ENCODE measurements at regions not wholly inside any gene's neighbourhood (a gene's known extent, or its start where the extent isn't known, plus 50 kb on each side); places are given as distances from the start of the nearest gene placed in this dataset.

DNA sequence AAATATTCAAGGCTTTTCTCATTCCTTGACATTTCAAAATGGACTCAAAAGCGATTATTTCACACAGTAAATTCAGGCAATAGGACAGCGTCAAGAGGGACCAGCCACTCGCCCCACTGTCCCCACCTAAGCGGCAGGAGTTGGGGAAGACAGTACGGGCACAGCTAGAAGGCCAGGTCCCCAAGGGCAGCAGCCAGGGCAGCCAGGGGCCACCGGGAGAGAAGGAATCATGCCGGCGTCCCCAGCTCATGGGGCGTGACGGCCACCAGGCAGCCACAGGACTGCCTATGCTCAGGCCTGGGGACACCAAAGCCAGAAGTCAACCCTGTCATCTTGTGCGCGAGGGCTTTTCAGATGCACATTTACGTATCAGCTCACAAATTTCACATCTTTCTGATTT is 225.7 kb upstream of the PPP2R2D start:
- TF ChIP-seq, protein P1, sequence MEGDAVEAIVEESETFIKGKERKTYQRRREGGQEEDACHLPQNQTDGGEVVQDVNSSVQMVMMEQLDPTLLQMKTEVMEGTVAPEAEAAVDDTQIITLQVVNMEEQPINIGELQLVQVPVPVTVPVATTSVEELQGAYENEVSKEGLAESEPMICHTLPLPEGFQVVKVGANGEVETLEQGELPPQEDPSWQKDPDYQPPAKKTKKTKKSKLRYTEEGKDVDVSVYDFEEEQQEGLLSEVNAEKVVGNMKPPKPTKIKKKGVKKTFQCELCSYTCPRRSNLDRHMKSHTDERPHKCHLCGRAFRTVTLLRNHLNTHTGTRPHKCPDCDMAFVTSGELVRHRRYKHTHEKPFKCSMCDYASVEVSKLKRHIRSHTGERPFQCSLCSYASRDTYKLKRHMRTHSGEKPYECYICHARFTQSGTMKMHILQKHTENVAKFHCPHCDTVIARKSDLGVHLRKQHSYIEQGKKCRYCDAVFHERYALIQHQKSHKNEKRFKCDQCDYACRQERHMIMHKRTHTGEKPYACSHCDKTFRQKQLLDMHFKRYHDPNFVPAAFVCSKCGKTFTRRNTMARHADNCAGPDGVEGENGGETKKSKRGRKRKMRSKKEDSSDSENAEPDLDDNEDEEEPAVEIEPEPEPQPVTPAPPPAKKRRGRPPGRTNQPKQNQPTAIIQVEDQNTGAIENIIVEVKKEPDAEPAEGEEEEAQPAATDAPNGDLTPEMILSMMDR (IDR thresholded peaks at IDR 0.05; ENCODE audit: low read depth, low read length) = no peak
- DNase-seq (ENCODE audit: extremely low read depth, low read depth) = no peak

DNA sequence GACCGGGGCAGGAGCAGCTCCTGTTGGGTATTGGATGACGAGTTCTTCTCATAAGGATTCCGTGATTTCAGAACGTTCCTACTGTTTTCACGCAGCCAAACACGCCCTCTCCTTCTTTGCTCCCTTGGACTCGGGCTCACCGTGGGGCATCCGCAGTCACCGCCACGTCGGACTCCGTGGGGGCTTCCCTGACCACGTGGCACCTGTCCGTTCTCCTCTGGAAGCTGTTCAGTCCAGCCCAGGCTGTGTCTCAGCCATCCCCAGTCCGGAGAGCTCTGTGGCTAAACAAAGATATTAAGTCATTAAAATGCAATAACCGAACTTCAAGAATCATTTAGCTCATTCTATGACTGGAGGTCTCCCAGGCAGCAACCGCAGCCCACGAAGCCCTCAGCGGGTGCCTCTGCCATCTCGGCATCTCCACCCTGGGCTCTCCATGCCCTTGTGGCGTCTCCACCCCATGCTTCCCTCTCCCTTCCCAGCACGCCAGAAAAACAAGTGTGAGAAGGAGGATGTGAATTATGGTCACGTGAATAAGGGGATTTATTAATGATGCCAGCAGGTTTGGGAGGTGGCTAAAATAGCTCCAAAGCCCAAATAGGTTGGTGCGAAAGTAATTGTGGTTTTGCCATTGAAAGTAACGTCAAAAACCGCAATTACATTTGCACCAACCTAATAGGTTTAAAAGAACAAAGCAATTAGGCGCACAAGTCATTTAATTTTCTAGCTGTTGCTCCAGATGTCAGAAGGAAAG is 224.6 kb upstream of the PPP2R2D start:
- DNase-seq (ENCODE audit: extremely low read depth, low read depth) = no peak
- TF ChIP-seq, protein P1 (IDR thresholded peaks at IDR 0.05; ENCODE audit: low read depth, low read length) = no peak

DNA sequence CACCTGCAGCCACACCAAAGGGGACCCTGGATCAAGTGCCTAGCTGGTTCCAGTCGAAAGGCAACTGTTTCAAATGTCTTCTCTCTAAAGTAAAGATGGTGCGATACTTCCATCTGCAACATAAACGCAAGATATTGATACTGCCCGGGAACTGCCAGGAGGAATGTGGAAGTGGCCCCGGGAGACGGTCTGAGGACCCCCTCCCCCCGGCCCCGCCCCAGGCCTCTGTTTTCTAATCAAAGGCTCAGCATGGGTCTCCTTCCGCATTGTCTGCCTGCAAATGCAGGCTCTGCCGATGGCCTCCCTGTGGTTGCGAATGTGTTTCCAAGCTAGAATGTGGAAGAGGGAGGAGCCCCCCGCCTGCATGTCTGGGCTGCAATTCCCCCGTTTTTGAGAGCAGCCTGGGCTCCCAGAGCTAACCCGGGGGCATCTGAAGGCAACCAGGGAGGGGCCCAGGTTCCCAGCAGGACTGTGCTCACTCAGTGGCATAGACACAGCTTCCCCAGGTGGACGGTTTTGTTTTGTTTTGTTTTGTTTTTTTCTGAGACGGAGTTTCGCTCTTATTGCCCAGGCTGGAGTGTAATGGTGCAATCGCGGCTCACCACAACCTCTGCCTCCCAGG is 223.9 kb upstream of the PPP2R2D start:
- TF ChIP-seq, protein P1 (IDR thresholded peaks at IDR 0.05; ENCODE audit: low read depth, low read length) = no peak
- no peak for DNase-seq (ENCODE audit: extremely low read depth, low read depth)

DNA sequence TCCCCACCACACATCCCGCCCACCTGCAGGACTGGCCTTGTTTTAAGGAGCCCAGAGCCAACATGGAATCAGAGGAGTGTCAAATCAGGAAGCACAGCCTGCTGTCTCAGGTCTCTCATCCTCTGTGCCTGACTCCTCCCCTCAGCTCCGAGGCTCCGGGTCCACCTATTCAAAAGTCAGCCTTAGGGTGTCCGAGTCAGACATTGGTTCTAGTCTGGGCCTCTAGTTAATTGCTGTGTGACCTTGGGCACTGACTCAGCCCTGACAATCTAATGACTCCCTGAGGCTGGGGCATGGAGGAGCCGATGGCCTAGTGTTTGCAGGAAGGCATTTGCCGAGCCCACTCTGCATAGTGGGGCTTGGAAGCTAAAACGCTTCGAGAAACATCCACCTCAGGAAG is 223.1 kb upstream of the PPP2R2D start:
- DNase-seq (ENCODE audit: extremely low read depth, low read depth) = no peak
- TF ChIP-seq, protein P1 (IDR thresholded peaks at IDR 0.05; ENCODE audit: low read depth, low read length) = no peak

DNA sequence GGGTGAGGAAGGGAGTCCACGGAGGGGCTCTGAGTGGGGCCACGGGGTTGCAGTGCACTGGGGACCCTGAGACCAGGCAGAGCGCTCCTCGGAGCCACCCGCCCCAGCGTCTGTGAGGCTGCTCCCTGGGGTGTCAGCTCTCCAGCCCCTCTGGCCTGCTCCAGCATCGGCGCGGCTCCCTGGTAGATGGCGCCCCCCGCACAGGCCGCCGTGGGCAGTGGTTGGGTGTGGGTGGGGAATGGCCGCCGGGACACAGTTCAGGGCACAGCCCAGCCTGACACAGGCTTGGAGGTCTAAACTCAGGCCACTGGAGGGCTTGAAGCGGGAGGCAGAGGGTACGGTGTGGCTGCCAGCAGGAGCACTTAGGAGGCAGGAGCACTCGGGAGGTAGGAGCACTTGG is 222.6 kb upstream of the PPP2R2D start:
- TF ChIP-seq, protein P1 (IDR thresholded peaks at IDR 0.05; ENCODE audit: low read depth, low read length) = no peak
- no peak for DNase-seq (ENCODE audit: extremely low read depth, low read depth)

DNA sequence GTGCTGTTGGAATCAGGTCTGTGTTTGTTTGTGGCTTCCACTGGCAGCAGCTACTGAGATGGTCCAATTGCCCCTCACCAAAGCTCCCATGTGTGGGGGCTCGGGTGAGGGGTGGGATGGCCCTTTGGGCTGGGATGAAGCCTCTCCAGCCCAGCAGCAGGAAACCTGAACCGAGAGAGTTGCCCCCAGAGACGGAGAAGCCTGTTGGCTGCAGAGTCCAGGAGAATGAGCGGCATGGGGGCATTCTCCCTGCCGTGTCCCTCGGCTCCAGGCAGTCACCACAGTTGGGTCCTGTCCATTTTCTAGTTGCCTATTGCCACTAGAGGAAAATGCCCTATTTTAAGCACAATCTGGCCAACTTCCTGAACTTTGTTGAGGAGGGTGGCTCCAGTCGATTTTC is 222.2 kb upstream of the PPP2R2D start:
- TF ChIP-seq, protein P1 (IDR thresholded peaks at IDR 0.05; ENCODE audit: low read depth, low read length) = no peak
- DNase-seq (ENCODE audit: extremely low read depth, low read depth) = no peak

DNA sequence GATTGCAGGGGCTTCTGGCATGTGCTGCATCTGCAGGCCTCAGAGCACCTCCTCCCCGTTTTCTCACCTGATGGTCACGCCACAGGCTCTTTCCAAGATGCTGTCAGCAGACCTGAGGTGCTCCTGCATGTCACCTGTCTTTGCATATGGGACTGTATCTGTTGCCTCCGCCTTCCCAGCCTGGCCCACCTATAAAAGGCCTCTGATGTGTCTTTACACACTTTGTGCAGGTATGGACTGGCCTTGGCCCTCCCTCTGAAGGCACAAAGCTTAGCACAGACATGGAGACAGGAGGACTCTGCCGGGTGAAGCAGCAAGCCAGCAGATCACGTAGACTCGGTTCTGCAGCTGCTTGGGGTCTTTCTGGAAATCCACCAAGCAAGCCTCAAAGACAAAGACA is 220.9 kb upstream of the PPP2R2D start:
- no peak for DNase-seq (ENCODE audit: extremely low read depth, low read depth)
- TF ChIP-seq, protein P1 (IDR thresholded peaks at IDR 0.05; ENCODE audit: low read depth, low read length) = no peak
